HG03432 (cell line): ENCODE measurements at regions not wholly inside any gene's neighbourhood (a gene's known extent, or its start where the extent isn't known, plus 50 kb on each side); places are given as distances from the start of the nearest gene placed in this dataset.
"Not testable (repeated sequence)": the region's sequence is repeated elsewhere in the genome, so short reads cannot be mapped to it uniquely, and the experiment has no call there.

Source experiments
- ATAC-seq: cut with Tn5 transposase; IDR thresholded peaks from one replicate; pipeline ENCODE4 v1.9.1; 2021; ENCODE audit warnings: mild to moderate bottlenecking, moderate library complexity; ENCODE audit not compliant: unreplicated experiment

- ATAC-seq, result no peak
These were observed 385.9 kb upstream of the API5 start for GRCh38 chr11:42925916-42926315.

GRCh38 chr11:42947405-42947804, 364.4 kb upstream of the API5 start:
- ATAC-seq, result no peak

GRCh38 chr11:42949738-42950376, 361.9 kb upstream of the API5 start:
- not testable (repeated sequence) for ATAC-seq

DNA sequence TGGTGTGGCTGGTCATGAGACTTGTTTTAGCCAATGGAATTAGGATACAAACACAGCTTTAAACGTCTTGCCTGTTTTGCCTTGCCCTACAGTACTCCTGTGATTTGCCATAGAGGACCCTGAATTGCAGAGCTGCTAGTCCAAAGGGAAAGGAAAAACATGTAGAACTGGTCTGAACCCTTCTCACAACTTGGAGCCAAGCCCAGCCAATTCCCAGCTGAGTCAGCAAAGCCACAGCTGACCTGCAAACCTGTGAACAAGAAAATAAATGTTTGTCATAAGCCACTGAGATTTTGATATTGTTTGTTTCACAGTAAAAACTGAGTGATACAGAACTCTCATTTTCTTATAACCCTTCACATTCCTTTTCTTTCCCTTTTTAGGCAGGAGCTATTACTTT, 360.5 kb upstream of the API5 start:
- ATAC-seq, result no peak

GRCh38 chr11:42957831-42958230, 354.0 kb upstream of the API5 start:
- ATAC-seq, result no peak

DNA sequence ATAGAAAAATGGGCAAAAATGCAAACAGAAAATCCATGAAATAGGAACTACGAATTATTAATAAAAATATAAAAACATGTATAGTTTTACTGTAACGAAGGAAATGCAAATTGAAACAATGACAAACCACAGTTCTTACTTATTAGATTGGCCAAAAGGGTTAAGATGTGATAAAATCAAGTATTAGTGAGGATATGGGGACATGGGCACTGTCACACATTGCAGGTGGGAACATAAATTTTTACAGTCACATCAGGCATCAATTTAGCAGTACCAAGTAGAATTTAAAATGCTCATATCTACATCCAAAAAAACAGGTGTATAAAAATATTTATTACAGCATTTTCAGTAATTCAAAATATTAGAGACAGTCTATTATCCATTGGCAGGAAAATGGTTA, 353.2 kb upstream of the API5 start:
- no peak for ATAC-seq

GRCh38 chr11:42960521-42961088, 351.2 kb upstream of the API5 start:
- no peak for ATAC-seq

DNA sequence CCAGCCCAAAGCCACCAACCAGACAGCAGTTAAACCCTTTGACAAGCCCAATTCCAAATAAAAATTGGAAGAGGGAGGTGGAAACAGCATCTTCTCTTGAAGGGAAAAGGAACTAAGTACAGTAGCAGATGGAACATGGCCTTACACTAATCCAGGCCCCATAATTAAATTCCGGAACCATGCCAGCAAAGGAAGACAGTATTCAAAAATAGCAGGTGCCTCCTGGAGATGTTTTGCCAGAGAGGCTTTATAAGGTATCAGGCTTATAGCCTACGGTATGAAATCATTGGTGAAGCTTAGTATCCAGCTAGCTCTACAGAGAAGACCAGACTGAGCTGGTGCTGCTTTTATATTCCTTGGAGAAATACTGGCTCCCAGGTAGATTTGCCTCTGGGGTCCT, 344.1 kb upstream of the API5 start:
- ATAC-seq, result no peak

DNA sequence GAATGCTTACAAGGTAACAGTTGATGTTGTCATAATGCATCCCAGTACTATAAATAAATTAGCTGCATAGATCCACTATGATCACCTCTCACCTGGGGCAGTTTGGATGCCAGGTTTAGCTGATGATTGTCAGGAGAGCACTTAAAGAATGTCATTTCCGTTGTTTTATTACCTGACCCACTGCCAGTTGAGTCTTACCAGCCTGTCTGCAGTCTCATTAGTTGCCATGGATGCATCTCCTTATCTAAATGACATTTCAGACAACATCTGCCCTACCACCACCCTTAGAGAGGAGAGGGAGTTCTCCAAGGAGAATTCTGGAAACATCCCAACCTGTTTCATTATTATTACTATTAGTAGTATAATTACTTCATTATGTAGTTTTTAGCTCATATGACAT, 339.1 kb upstream of the API5 start:
- ATAC-seq, result no peak

DNA sequence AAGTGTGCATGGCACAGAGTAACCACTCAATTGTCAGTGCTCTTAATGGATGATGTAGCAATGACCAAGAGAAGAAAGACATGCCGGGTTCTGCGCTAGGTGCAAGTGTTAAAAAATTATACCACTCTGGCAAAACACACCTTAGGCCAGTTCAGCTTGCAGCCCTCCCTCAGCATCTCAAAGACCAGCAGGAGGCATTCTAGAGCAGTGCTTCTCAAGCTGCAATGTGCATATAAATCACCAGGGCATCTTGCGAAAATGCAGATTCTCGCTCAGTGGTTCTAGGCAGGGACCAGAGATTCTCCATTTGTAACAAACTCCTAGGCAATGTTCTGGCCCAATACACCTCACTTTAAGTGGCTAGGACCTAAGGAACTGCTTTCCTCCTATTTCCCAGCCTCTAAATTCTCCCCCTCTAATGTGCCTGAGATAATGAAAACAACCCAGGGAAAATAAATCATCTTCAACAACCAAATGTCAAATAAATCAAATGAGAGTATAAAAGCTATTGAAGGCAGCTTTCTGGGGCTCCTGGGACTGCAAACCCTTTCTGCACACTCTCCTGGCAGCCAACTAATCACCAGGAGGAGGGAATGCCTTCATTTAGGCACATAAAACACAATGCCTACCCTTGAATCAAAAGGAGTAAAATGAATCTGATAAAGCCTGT, 337.2 kb upstream of the API5 start:
- ATAC-seq, result no peak

GRCh38 chr11:42975180-42975529, 336.6 kb upstream of the API5 start:
- no peak for ATAC-seq

- no peak for ATAC-seq
These were observed 335.1 kb upstream of the API5 start for GRCh38 chr11:42976636-42977217.

GRCh38 chr11:42992594-42992993, 319.2 kb upstream of the API5 start:
- ATAC-seq, result no peak

DNA sequence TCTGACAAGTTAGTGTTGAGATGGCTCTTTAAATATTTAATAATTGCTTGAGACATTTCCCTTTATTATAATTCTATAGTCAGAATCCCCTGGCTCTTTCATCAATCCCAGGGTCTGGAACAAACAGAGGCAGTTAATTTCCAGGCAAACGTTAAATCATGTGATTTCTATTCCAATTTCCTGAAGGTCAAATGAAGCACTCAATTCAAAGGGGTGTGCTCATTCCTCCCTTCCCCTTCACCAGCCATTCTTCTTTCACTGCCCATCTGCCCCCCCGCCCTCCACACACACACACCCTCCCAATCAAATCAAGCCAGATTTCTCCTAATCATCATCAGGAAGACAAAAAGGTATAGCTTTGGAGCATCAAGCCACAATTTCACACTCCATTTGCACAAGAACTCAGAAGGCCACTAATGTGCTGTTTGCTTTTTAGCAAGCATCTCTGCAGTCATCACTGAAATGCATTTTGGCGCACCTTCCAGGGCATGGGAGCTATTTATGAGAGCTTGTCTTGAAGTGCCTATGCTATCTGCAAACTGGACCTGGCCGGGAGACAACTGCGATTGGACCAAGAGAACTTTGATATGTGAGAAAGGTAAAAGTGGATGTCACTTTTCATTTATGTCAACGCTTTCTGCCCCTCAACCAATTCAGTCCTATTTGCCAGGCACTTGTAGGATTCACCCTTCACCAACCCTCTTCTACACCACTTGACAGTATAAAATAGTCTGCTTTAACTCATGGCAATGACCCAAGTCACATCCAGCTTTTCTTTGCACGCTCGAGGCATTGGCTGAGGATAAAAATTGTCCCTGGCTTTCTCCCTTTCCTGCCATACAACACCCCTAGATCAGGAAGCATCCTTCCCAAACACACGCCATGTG, 315.1 kb upstream of the API5 start:
- ATAC-seq, result no peak

DNA sequence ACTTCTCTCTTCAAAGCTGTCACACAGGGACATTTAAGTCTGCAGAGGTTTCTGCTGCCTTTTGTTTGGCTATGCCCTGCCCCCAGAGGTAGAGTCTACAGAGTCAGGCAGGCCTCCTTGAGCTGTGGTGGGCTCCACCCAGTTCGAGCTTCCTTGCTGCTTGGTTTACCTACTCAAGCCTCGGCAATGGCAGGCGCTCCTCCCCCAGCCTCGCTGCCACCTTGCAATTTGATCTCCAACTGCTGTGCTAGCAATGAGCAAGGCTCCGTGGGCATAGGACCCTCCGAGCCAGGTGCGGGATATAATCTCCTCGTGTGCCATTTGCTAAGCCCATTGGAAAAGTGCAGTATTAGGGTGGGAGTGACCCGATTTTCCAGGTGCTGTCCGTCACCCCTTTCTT, 306.9 kb upstream of the API5 start:
- ATAC-seq, result not testable (repeated sequence)

GRCh38 chr11:43010042-43010441, 301.8 kb upstream of the API5 start:
- no peak for ATAC-seq

DNA sequence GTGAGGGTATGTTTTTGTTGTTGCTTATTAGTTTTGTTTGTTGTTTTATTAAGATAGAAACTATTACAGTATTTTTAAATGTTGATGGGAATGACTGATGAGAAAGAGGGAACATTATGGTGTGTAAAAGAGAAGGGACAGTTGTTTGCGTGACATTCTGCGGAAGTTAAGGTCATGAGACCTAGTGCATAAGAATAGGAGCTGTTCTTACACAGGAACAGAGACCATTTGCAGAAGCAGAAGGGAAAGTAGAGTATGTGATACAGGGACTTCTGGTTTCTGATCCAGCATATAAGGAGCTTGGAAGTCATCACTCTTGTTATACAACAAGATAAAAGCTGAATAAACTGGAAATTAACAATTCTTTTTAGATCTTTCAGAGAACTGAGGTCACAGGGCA, 299.2 kb upstream of the API5 start:
- ATAC-seq, result no peak

DNA sequence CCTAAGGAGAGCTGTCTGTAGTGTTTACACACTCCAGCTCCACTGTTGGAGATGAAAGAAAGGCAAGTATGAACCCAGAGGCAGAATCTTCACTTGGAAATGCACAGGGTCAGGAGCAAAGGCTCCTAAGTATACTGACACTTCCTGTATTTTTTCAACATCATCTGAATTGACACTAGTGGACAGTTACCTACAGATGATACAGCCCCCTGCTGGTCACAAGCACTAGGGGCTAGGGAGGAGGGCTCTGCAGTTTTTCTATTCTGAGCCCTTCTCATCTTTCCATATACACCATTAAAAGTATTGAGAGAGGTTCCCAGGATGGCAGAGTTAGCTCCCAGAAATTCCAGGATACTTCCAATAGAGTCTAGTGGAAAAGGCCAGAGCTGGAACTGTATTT, 290.3 kb upstream of the API5 start:
- peak; percentile 85 for ATAC-seq

DNA sequence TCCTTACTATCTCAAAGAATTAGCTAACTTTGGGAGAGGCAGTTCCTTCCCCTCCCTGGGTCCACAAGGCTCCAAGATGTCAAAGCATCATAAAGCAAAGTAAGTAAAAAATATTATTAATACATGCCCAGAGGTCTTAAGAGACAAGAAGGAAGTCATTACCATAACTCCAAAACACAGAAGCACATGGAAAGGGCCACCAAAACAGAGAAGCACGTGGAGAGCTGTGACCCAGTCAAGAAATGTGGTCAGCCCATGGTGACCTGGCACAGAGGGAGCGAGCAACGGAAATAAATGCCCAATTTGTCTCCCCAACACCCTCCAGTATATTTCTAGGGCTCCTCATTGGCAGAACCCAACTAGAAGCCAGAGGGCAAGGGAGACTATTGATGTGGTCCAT, 277.5 kb upstream of the API5 start:
- no peak for ATAC-seq

- ATAC-seq, result no peak
These were observed 276.7 kb upstream of the API5 start for GRCh38 chr11:43035086-43035485.
